A673 (cell line): ENCODE measurements at regions not wholly inside any gene's neighbourhood (a gene's known extent, or its start where the extent isn't known, plus 50 kb on each side); places are given as distances from the start of the nearest gene placed in this dataset.

ENCODE experiments used
- EZH2 ChIP-seq: fragments of 200-600 bp; sonication (generic); IDR thresholded peaks from 2 replicates; pipeline ENCODE4 v1.6.1; 2017; ENCODE audit warnings: borderline replicate concordance, low read depth, mild to moderate bottlenecking, mixed read lengths, antibody characterized with exemption, low read length; ENCODE audit not compliant: poor library complexity, severe bottlenecking
- TF ChIP-seq, protein P1 (sequence below): fragments of 300-800, 200-600 bp; sonication (generic); conservative IDR thresholded peaks from 2 replicates; pipeline ENCODE4 v1.5.1; 2017; ENCODE audit warnings: low read depth, mild to moderate bottlenecking, antibody characterized with exemption, low read length, moderate library complexity, mixed read lengths

DNA sequence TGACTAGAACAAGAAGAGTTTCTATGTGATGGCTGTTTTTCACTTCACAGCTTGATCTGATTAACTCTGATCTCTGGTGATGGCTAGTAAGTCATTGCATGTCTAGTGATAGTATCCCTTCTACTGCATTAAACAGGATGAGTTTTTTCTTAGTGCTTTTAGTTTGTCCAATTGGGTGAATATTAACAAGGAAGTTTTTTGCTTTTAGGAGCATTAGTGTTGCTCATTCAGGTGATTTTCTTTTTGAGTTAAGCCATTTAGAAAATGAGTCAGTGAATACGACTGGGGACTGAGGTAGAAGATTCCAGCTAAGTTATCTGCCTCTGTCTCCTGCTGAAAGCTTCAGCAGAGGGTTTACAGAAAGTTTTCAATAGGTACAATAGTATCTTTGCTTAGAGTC, 306.7 kb downstream of the PIK3C3 start:
- TF ChIP-seq, protein P1, sequence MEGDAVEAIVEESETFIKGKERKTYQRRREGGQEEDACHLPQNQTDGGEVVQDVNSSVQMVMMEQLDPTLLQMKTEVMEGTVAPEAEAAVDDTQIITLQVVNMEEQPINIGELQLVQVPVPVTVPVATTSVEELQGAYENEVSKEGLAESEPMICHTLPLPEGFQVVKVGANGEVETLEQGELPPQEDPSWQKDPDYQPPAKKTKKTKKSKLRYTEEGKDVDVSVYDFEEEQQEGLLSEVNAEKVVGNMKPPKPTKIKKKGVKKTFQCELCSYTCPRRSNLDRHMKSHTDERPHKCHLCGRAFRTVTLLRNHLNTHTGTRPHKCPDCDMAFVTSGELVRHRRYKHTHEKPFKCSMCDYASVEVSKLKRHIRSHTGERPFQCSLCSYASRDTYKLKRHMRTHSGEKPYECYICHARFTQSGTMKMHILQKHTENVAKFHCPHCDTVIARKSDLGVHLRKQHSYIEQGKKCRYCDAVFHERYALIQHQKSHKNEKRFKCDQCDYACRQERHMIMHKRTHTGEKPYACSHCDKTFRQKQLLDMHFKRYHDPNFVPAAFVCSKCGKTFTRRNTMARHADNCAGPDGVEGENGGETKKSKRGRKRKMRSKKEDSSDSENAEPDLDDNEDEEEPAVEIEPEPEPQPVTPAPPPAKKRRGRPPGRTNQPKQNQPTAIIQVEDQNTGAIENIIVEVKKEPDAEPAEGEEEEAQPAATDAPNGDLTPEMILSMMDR = no peak
- TF ChIP-seq EZH2 = no peak
